DOHH2 (cell line): ENCODE measurements at regions not wholly inside any gene's neighbourhood (a gene's known extent, or its start where the extent isn't known, plus 50 kb on each side); places are given as distances from the start of the nearest gene placed in this dataset.

ENCODE experiments used
- EZH2phosphoT487 ChIP-seq: fragments of 200-600 bp; sonication (generic); IDR thresholded peaks from 2 replicates; pipeline ENCODE4 v1.6.1; 2017; ENCODE audit warnings: borderline replicate concordance, mild to moderate bottlenecking, antibody characterized with exemption, low read length, moderate library complexity, mixed read lengths
- TF ChIP-seq, protein P1 (sequence below): fragments of 200-600 bp; sonication (generic); IDR thresholded peaks from one replicate; pipeline ENCODE4 v1.5.1; 2014; ENCODE audit warnings: antibody characterized with exemption, mild to moderate bottlenecking, low read depth, low read length; ENCODE audit not compliant: poor library complexity, severe bottlenecking

DNA sequence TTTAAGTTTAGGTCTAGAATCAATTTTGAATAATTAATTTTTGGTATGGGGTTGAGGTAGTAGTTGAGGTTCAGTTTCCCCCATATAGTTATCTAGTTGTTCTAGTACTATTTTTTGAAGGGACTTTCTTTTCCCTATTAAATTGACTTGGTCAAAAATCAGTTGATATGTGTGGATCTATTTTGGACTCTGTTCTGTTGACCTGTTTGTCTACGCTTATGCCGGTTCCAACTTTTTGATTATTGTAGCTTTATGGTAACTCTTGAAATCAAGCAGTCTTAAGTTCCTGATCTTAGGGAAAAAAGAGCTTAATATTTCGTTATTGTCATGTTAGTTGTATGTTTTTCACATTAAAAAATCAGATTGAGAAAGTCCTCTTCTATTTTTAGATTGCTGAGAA, 60.7 kb downstream of the FOXD2 start:
- TF ChIP-seq, protein P1, sequence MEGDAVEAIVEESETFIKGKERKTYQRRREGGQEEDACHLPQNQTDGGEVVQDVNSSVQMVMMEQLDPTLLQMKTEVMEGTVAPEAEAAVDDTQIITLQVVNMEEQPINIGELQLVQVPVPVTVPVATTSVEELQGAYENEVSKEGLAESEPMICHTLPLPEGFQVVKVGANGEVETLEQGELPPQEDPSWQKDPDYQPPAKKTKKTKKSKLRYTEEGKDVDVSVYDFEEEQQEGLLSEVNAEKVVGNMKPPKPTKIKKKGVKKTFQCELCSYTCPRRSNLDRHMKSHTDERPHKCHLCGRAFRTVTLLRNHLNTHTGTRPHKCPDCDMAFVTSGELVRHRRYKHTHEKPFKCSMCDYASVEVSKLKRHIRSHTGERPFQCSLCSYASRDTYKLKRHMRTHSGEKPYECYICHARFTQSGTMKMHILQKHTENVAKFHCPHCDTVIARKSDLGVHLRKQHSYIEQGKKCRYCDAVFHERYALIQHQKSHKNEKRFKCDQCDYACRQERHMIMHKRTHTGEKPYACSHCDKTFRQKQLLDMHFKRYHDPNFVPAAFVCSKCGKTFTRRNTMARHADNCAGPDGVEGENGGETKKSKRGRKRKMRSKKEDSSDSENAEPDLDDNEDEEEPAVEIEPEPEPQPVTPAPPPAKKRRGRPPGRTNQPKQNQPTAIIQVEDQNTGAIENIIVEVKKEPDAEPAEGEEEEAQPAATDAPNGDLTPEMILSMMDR = no peak
- TF ChIP-seq EZH2phosphoT487 = no peak
